D721Med (cell line): ENCODE measurements at regions not wholly inside any gene's neighbourhood (a gene's known extent, or its start where the extent isn't known, plus 50 kb on each side); places are given as distances from the start of the nearest gene placed in this dataset.

Experiments used
- DNase-seq: peaks from one replicate; pipeline ENCODE4 v3.0.0; 2011; ENCODE audit warnings: low spot score; ENCODE audit not compliant: insufficient read length
- FAIRE-seq: peaks from 2 replicates; lab custom pipeline; 2011; peaks lifted over from hg19 to GRCh38; lab: Jason Lieb, UNC
- CTCF ChIP-seq: IDR thresholded peaks from 2 replicates; pipeline ENCODE4 v1.5.1; 2012; ENCODE audit warnings: mild to moderate bottlenecking, control low read depth; ENCODE audit not compliant: insufficient read depth; ENCODE audit errors: missing control alignments

GRCh38 chr5:108617467-108618435, 129.9 kb upstream of the FER start:
- DNase-seq: no peak
- FAIRE-seq: no peak
- no peak for TF ChIP-seq CTCF

GRCh38 chr5:108615216-108615615, 132.5 kb upstream of the FER start:
- FAIRE-seq: no peak
- no peak for DNase-seq
- no peak for TF ChIP-seq CTCF

GRCh38 chr5:108607421-108607820, 140.3 kb upstream of the FER start:
- no peak for FAIRE-seq
- TF ChIP-seq CTCF: no peak

GRCh38 chr5:108606185-108606584, 141.5 kb upstream of the FER start:
- FAIRE-seq: no peak
- no peak for DNase-seq
- TF ChIP-seq CTCF: no peak

More at GRCh38 chr5:108607421-108607820, 140.3 kb upstream of the FER start:
- DNase-seq: no peak

GRCh38 chr5:108602830-108603229, 144.9 kb upstream of the FER start:
- no peak for FAIRE-seq
- DNase-seq: no peak
- no peak for TF ChIP-seq CTCF

GRCh38 chr5:108590799-108591198, 156.9 kb upstream of the FER start:
- TF ChIP-seq CTCF: no peak
- no peak for FAIRE-seq

GRCh38 chr5:108588323-108588722, 159.4 kb upstream of the FER start:
- DNase-seq: no peak
- no peak for TF ChIP-seq CTCF
- no peak for FAIRE-seq

More at GRCh38 chr5:108590799-108591198, 156.9 kb upstream of the FER start:
- no peak for DNase-seq
